Neural progenitor cell (in vitro differentiated cells): ENCODE measurements at regions not wholly inside any gene's neighbourhood (a gene's known extent, or its start where the extent isn't known, plus 50 kb on each side); places are given as distances from the start of the nearest gene placed in this dataset.

ENCODE experiments used
- DNase-seq: peaks from one replicate; pipeline ENCODE4 v3.0.0-alpha.2; 2016; ENCODE audit warnings: low spot score
- H2AFZ ChIP-seq: fragments of 200-600 bp; sonication (generic); replicated peaks from 2 replicates; pipeline ENCODE4 v1.6.1; 2016; ENCODE audit warnings: antibody characterized with exemption
- H3F3A ChIP-seq: fragments of 200-600 bp; sonication (generic); 2 replicates; pipeline ENCODE4 v1.6.1; 2016; ENCODE audit warnings: antibody characterized with exemption, low read depth
- H3K27ac ChIP-seq: fragments of 200-600 bp; sonication (generic); 2 replicates; pipeline ENCODE4 v1.5.1; 2016; ENCODE audit warnings: mild to moderate bottlenecking
- H3K27me3 ChIP-seq: fragments of 200-600 bp; sonication (generic); 2 replicates; pipeline ENCODE4 v1.6.1; 2016; ENCODE audit warnings: mild to moderate bottlenecking, moderate library complexity
- H3K36me3 ChIP-seq: fragments of 200-600 bp; sonication (generic); 2 replicates; pipeline ENCODE4 v1.5.1; 2016
- H3K4me1 ChIP-seq: fragments of 200-600 bp; sonication (generic); 2 replicates; pipeline ENCODE4 v1.6.1; 2016; ENCODE audit warnings: mixed run types
- H3K4me2 ChIP-seq: fragments of 200-600 bp; sonication (generic); 2 replicates; pipeline ENCODE4 v1.6.1; 2016
- H3K4me3 ChIP-seq: fragments of 200-600 bp; sonication (generic); 2 replicates; pipeline ENCODE4 v1.5.1; 2016
- H3K79me2 ChIP-seq: fragments of 200-600 bp; sonication (generic); 2 replicates; pipeline ENCODE4 v1.6.1; 2016; ENCODE audit warnings: low read depth
- H3K9ac ChIP-seq: fragments of 200-600 bp; sonication (generic); 2 replicates; pipeline ENCODE4 v1.6.1; 2016
- H3K9me3 ChIP-seq: fragments of 200-600 bp; sonication (generic); 2 replicates; pipeline ENCODE4 v1.5.1; 2016; ENCODE audit warnings: low read depth
- H4K20me1 ChIP-seq: fragments of 200-600 bp; sonication (generic); 2 replicates; pipeline ENCODE4 v1.6.1; 2016; ENCODE audit warnings: low read depth
- H3K27ac Mint-ChIP-seq: 3 replicates; pipeline ENCODE4 v1.8.0; 2021; ENCODE audit warnings: mixed read lengths
- H3K27me3 Mint-ChIP-seq: 2 replicates; pipeline ENCODE4 v1.8.0; 2022; ENCODE audit warnings: low read depth, mild to moderate bottlenecking, inconsistent platforms, moderate library complexity, mixed read lengths; ENCODE audit not compliant: insufficient read depth
- H3K36me3 Mint-ChIP-seq: 3 replicates; pipeline ENCODE4 v1.8.0; 2021; ENCODE audit warnings: mixed read lengths
- H3K4me1 Mint-ChIP-seq: 3 replicates; pipeline ENCODE4 v1.8.0; 2021; ENCODE audit warnings: mixed read lengths
- H3K4me3 Mint-ChIP-seq: 3 replicates; pipeline ENCODE4 v1.8.0; 2021; ENCODE audit warnings: mild to moderate bottlenecking, moderate library complexity, mixed read lengths
- H3K9me3 Mint-ChIP-seq: 3 replicates; pipeline ENCODE4 v1.8.0; 2020; ENCODE audit warnings: mixed read lengths
- EZH2 ChIP-seq: fragments of 200-600 bp; sonication (generic); IDR thresholded peaks from 2 replicates; pipeline ENCODE4 v1.6.1; 2017; ENCODE audit warnings: antibody characterized with exemption, mild to moderate bottlenecking, moderate library complexity
- EZH2phosphoT487 ChIP-seq: fragments of 200-600 bp; sonication (generic); IDR thresholded peaks from 2 replicates; pipeline ENCODE4 v1.6.1; 2017; ENCODE audit warnings: antibody characterized with exemption
- TF ChIP-seq, protein P1 (sequence below): fragments of 200-600 bp; sonication (generic); IDR thresholded peaks from 2 replicates; pipeline ENCODE4 v1.5.1; 2017; ENCODE audit warnings: antibody characterized with exemption, mild to moderate bottlenecking

GRCh38 chr12:33529810-33530209, 90.2 kb upstream of the SYT10 start:
- H4K20me1 ChIP-seq, result no peaks in the 10 kb centered on the region
- no peak overlapping the region for H3K27ac ChIP-seq

GRCh38 chr12:33531261-33531660, 91.6 kb upstream of the SYT10 start:
- Histone ChIP-seq H3K9me3 (no peaks in the 10 kb centered on the region), H4K20me1 (no peaks in the 10 kb centered on the region), H3K27ac (no peak overlapping the region), H3K4me1 (no peaks in the 10 kb centered on the region), H3K36me3 (no peaks in the 10 kb centered on the region), H3F3A (no peaks in the 10 kb centered on the region), H3K4me3 (no peak overlapping the region), H3K9ac (no peak overlapping the region), H2AFZ (no peak overlapping the region), H3K27me3 (no peaks in the 10 kb centered on the region), H3K4me2 (no peak overlapping the region), H3K79me2 (no peaks in the 10 kb centered on the region)
- Mint-ChIP-seq H3K36me3 (no peaks in the 10 kb centered on the region), H3K9me3 (no peaks in the 10 kb centered on the region), H3K4me3 (no peak overlapping the region), H3K4me1 (no peaks in the 10 kb centered on the region), H3K27me3 (no peaks in the 10 kb centered on the region), H3K27ac (no peak overlapping the region)
- TF ChIP-seq, protein P1, sequence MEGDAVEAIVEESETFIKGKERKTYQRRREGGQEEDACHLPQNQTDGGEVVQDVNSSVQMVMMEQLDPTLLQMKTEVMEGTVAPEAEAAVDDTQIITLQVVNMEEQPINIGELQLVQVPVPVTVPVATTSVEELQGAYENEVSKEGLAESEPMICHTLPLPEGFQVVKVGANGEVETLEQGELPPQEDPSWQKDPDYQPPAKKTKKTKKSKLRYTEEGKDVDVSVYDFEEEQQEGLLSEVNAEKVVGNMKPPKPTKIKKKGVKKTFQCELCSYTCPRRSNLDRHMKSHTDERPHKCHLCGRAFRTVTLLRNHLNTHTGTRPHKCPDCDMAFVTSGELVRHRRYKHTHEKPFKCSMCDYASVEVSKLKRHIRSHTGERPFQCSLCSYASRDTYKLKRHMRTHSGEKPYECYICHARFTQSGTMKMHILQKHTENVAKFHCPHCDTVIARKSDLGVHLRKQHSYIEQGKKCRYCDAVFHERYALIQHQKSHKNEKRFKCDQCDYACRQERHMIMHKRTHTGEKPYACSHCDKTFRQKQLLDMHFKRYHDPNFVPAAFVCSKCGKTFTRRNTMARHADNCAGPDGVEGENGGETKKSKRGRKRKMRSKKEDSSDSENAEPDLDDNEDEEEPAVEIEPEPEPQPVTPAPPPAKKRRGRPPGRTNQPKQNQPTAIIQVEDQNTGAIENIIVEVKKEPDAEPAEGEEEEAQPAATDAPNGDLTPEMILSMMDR, result no peak
- TF ChIP-seq EZH2, result no peak
- no peak for TF ChIP-seq EZH2phosphoT487
- no peak for DNase-seq

More at GRCh38 chr12:33529810-33530209, 90.2 kb upstream of the SYT10 start:
- H3K27me3 ChIP-seq, result no peaks in the 10 kb centered on the region
- DNase-seq, result no peak
- TF ChIP-seq EZH2phosphoT487 (no peak), EZH2 (no peak)
- TF ChIP-seq, protein P1, result no peak
- H3K4me3 ChIP-seq, result no peak overlapping the region
- no peak overlapping the region for H2AFZ ChIP-seq
- Mint-ChIP-seq H3K27me3 (peaks cover 2% of the 10 kb centered on the region), H3K9me3 (peaks cover 5% of the 10 kb centered on the region), H3K4me3 (no peak overlapping the region), H3K27ac (no peak overlapping the region), H3K36me3 (no peaks in the 10 kb centered on the region), H3K4me1 (no peaks in the 10 kb centered on the region)
- H3K36me3 ChIP-seq, result no peaks in the 10 kb centered on the region
- no peaks in the 10 kb centered on the region for H3K79me2 ChIP-seq
- H3K9me3 ChIP-seq, result no peaks in the 10 kb centered on the region
- no peak overlapping the region for H3K9ac ChIP-seq
- H3K4me2 ChIP-seq, result no peak overlapping the region
- H3F3A ChIP-seq, result no peaks in the 10 kb centered on the region
- no peaks in the 10 kb centered on the region for H3K4me1 ChIP-seq

DNA sequence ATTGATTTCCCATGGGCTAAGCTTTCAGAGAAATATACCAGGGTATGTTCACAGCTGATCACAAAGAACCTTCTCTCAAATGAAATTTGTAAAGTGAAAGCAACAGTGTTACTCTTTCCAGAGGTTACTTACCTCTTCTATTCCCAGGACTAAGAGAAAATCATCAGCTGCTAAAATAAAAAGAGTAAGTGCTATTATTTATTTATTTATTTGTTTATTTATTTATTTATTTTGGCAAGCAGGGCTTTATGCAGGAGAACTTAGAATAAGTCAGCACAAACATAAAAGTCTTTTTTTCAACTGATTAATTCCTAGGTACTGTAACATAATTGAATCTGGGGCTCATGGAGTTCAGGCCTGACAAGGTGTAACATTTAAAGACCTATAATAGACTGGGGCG, 93.9 kb upstream of the SYT10 start:
- Histone ChIP-seq H3K4me2 (no peak overlapping the region), H3K9me3 (no peaks in the 10 kb centered on the region), H3K36me3 (no peaks in the 10 kb centered on the region), H3F3A (no peaks in the 10 kb centered on the region), H2AFZ (no peak overlapping the region), H3K4me3 (no peak overlapping the region), H3K9ac (no peak overlapping the region), H3K27ac (no peak overlapping the region), H3K27me3 (no peaks in the 10 kb centered on the region), H3K79me2 (no peaks in the 10 kb centered on the region), H4K20me1 (no peaks in the 10 kb centered on the region), H3K4me1 (no peaks in the 10 kb centered on the region)
- TF ChIP-seq EZH2 (no peak), EZH2phosphoT487 (no peak)
- TF ChIP-seq, protein P1, result no peak
- Mint-ChIP-seq H3K4me3 (no peak overlapping the region), H3K4me1 (no peaks in the 10 kb centered on the region), H3K9me3 (no peaks in the 10 kb centered on the region), H3K27ac (no peak overlapping the region), H3K27me3 (peaks cover 2% of the 10 kb centered on the region), H3K36me3 (no peaks in the 10 kb centered on the region)
- DNase-seq, result no peak

DNA sequence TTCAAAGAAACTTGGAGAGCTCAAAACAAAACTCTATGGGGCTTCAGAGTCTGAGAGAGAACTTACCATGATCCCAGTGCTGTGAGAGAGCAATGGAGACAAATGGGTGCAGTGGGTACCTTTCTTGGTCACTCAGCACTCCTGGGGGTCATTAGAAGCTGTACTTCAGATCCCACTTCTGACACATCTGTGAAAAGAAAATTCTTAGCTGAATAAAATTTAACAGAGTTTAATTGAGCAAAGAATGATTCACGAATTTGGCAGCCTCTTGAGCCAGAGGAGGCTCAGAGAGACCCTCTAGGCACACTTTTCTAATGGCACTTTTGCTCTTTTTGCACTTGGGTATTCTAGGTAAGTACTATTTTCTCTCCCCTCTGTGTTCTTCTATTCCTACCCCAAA, 96.8 kb upstream of the SYT10 start:
- Mint-ChIP-seq H3K4me3 (no peak overlapping the region), H3K36me3 (no peaks in the 10 kb centered on the region), H3K27me3 (peaks cover 4% of the 10 kb centered on the region), H3K27ac (no peak overlapping the region), H3K4me1 (no peaks in the 10 kb centered on the region), H3K9me3 (peaks cover 4% of the 10 kb centered on the region)
- H3K4me2 ChIP-seq, result no peak overlapping the region
- no peak for DNase-seq
- no peaks in the 10 kb centered on the region for H3K4me1 ChIP-seq
- H3K9me3 ChIP-seq, result no peaks in the 10 kb centered on the region
- no peak overlapping the region for H3K9ac ChIP-seq
- TF ChIP-seq, protein P1, result no peak
- TF ChIP-seq EZH2 (no peak), EZH2phosphoT487 (no peak)
- no peak overlapping the region for H3K27ac ChIP-seq
- no peaks in the 10 kb centered on the region for H3K27me3 ChIP-seq
- H3K36me3 ChIP-seq, result no peaks in the 10 kb centered on the region
- no peak overlapping the region for H3K4me3 ChIP-seq
- H4K20me1 ChIP-seq, result no peaks in the 10 kb centered on the region
- no peak overlapping the region for H2AFZ ChIP-seq
- H3F3A ChIP-seq, result no peaks in the 10 kb centered on the region
- no peaks in the 10 kb centered on the region for H3K79me2 ChIP-seq
